H1 (cell line): ENCODE measurements at regions not wholly inside any gene's neighbourhood (a gene's known extent, or its start where the extent isn't known, plus 50 kb on each side); places are given as distances from the start of the nearest gene placed in this dataset.

Experiments
- CTCF ChIA-PET: fragments of 300-600 bp; sonication (Branson Sonifier 250); formaldehyde crosslinking; loops from one replicate; lab custom pipeline; 2021; ENCODE audit not compliant: partially characterized antibody; lab: Charles Lee
- POLR2A ChIA-PET: fragments of 300-600 bp; sonication (Branson Sonifier 250); formaldehyde crosslinking; loops from one replicate; lab custom pipeline; 2021; ENCODE audit warnings: inconsistent platforms; ENCODE audit not compliant: partially characterized antibody; lab: Charles Lee
- DNase-seq, 2 experiments: peaks; one replicate each; pipeline versions ENCODE4 v3.0.0 to v3.0.0-alpha.2; 2010 to 2022; ENCODE audit warnings: low spot score in 2 of 2, low read depth in 1 of 2, mixed read lengths in 1 of 2
- FAIRE-seq: peaks from 2 replicates; lab custom pipeline; 2011; peaks lifted over from hg19 to GRCh38; lab: Jason Lieb, UNC
- H2AFZ ChIP-seq: 2 replicates; pipeline ENCODE4 v1.8.1; 2012; ENCODE audit warnings: low read length, inconsistent platforms
- H2AK5ac ChIP-seq: 2 replicates; pipeline ENCODE4 v1.6.1; 2013; ENCODE audit warnings: low read depth, low read length
- H2BK120ac ChIP-seq: replicated peaks from 2 replicates; pipeline ENCODE3; 2013; ENCODE audit warnings: low read depth, low read length, inconsistent platforms
- H2BK12ac ChIP-seq: 2 replicates; pipeline ENCODE4 v1.6.1; 2013; ENCODE audit warnings: low read depth, low read length
- H2BK15ac ChIP-seq: 2 replicates; pipeline ENCODE4 v1.6.1; 2013; ENCODE audit warnings: low read length
- H2BK20ac ChIP-seq: 2 replicates; pipeline ENCODE4 v1.6.1; 2013; ENCODE audit warnings: low read length
- H2BK5ac ChIP-seq: 2 replicates; pipeline ENCODE4 v1.6.1; 2013; ENCODE audit warnings: low read depth, low read length
- H3K14ac ChIP-seq: 2 replicates; pipeline ENCODE4 v1.6.1; 2013; ENCODE audit warnings: inconsistent platforms; ENCODE audit not compliant: insufficient read length
- H3K18ac ChIP-seq: 2 replicates; pipeline ENCODE4 v1.6.1; 2013; ENCODE audit warnings: low read length; ENCODE audit errors: extremely low read depth
- H3K23ac ChIP-seq: 2 replicates; pipeline ENCODE4 v1.6.1; 2013; ENCODE audit warnings: inconsistent platforms; ENCODE audit not compliant: insufficient read length
- H3K23me2 ChIP-seq: 2 replicates; pipeline ENCODE4 v1.6.1; 2013; ENCODE audit warnings: low read depth, low read length
- H3K27ac ChIP-seq: 2 replicates; pipeline ENCODE4 v1.6.1; 2011; ENCODE audit warnings: low read depth, low read length, inconsistent platforms
- H3K27me3 ChIP-seq, 4 experiments: replicated peaks in 1 of 4; 1 replicate in 1 of 4; 2 replicates in 3 of 4; pipeline versions ENCODE4 v1.6.1 to v1.8.1; 2011 to 2013; ENCODE audit warnings: low read length in 3 of 4, mild to moderate bottlenecking in 3 of 4, inconsistent platforms in 2 of 4, mixed read lengths in 2 of 4, moderate library complexity in 1 of 4; ENCODE audit not compliant: control insufficient read depth in 3 of 4, insufficient read depth in 3 of 4; ENCODE audit errors: extremely low read depth in 1 of 4
- H3K36me3 ChIP-seq, 4 experiments: 2 replicates each; pipeline versions ENCODE4 v1.6.1 to v1.8.1; 2011 to 2013; ENCODE audit warnings: mild to moderate bottlenecking in 4 of 4, low read length in 3 of 4, moderate library complexity in 2 of 4, control low read depth in 1 of 4, inconsistent platforms in 1 of 4; ENCODE audit not compliant: insufficient read depth in 4 of 4, control insufficient read depth in 2 of 4
- H3K4ac ChIP-seq: replicated peaks from 2 replicates; pipeline ENCODE3; 2013; ENCODE audit warnings: low read length, low read depth, mixed read lengths, inconsistent platforms; ENCODE audit not compliant: insufficient read length
- H3K4me1 ChIP-seq, 4 experiments: replicated peaks in 1 of 4; 1 replicate in 1 of 4; 2 replicates in 3 of 4; pipeline versions ENCODE4 v1.6.1 to v1.8.1; 2011 to 2013; ENCODE audit warnings: low read length in 3 of 4, inconsistent platforms in 2 of 4, mixed read lengths in 1 of 4; ENCODE audit not compliant: insufficient read depth in 4 of 4, control insufficient read depth in 3 of 4
- H3K4me2 ChIP-seq, 2 experiments: 2 replicates each; pipeline versions ENCODE4 v1.6.1 to v1.8.1; 2011 to 2013; ENCODE audit warnings: low read depth in 2 of 2, low read length in 2 of 2, control low read depth in 1 of 2, inconsistent platforms in 1 of 2, mild to moderate bottlenecking in 1 of 2; ENCODE audit not compliant: insufficient read depth in 1 of 2
- H3K4me3 ChIP-seq, 4 experiments: fragments of 200-600, 300-600 bp in 1 of 4; sonication (generic), shearing (Covaris generic), sonication (Bioruptor Twin) in 1 of 4; 2 replicates each; pipeline versions ENCODE4 v1.5.1 to v1.8.1; 2011 to 2016; ENCODE audit warnings: low read length in 4 of 4, low read depth in 3 of 4, control low read depth in 2 of 4, inconsistent platforms in 2 of 4, mild to moderate bottlenecking in 2 of 4, mixed read lengths in 1 of 4, moderate library complexity in 1 of 4; ENCODE audit not compliant: insufficient read depth in 2 of 4; ENCODE audit errors: extremely low read depth in 1 of 4
- H3K56ac ChIP-seq: replicated peaks from 2 replicates; pipeline ENCODE3; 2013; ENCODE audit warnings: low read depth, mild to moderate bottlenecking, mixed read lengths, low read length, inconsistent platforms; ENCODE audit not compliant: insufficient read length
- H3K79me1 ChIP-seq: 2 replicates; pipeline ENCODE4 v1.6.1; 2013; ENCODE audit warnings: low read depth, low read length, control low read depth
- H3K79me2 ChIP-seq, 2 experiments: 2 replicates each; pipeline versions ENCODE4 v1.6.1 to v1.8.1; 2012 to 2013; ENCODE audit warnings: low read length in 2 of 2, mild to moderate bottlenecking in 2 of 2, inconsistent platforms in 1 of 2; ENCODE audit not compliant: insufficient read depth in 2 of 2, control insufficient read depth in 1 of 2
- H3K9ac ChIP-seq, 4 experiments: replicated peaks in 1 of 4; 1 replicate in 1 of 4; 2 replicates in 3 of 4; pipeline versions ENCODE4 v1.6.1 to v1.8.1; 2011 to 2013; ENCODE audit warnings: low read depth in 3 of 4, low read length in 3 of 4, control low read depth in 2 of 4, mild to moderate bottlenecking in 2 of 4, moderate library complexity in 2 of 4, inconsistent platforms in 1 of 4; ENCODE audit errors: extremely low read depth in 1 of 4
- H3K9me3 ChIP-seq, 2 experiments: 2 replicates each; pipeline versions ENCODE4 v1.6.1 to v1.8.1; 2012 to 2013; ENCODE audit warnings: mild to moderate bottlenecking in 2 of 2, moderate library complexity in 2 of 2, control low read depth in 1 of 2, inconsistent platforms in 1 of 2, low read depth in 1 of 2, low read length in 1 of 2, mixed read lengths in 1 of 2; ENCODE audit not compliant: insufficient read depth in 2 of 2
- H4K20me1 ChIP-seq, 2 experiments: replicated peaks in 1 of 2; 2 replicates each; pipeline versions ENCODE3 to v1.8.1; 2011 to 2013; ENCODE audit warnings: inconsistent platforms in 2 of 2, low read length in 2 of 2, mild to moderate bottlenecking in 1 of 2; ENCODE audit not compliant: insufficient read depth in 2 of 2, control insufficient read depth in 1 of 2
- H4K5ac ChIP-seq: 2 replicates; pipeline ENCODE4 v1.6.1; 2013; ENCODE audit warnings: low read length, low read depth, mixed read lengths, inconsistent platforms; ENCODE audit not compliant: insufficient read length
- H4K8ac ChIP-seq: 2 replicates; pipeline ENCODE4 v1.8.0; 2013; ENCODE audit warnings: mild to moderate bottlenecking, moderate library complexity, low read length, inconsistent platforms; ENCODE audit not compliant: insufficient read depth; ENCODE audit errors: extremely low read depth
- H4K91ac ChIP-seq: replicated peaks from 2 replicates; pipeline ENCODE3; 2013; ENCODE audit warnings: low read length, mixed read lengths, inconsistent platforms; ENCODE audit not compliant: insufficient read length
- E2F6 ChIP-seq: IDR thresholded peaks from 2 replicates; pipeline ENCODE4 v1.6.1; 2012; ENCODE audit warnings: inconsistent platforms
- KDM1A ChIP-seq: fragments of 200-600, 300-600 bp; sonication (generic); IDR thresholded peaks from 2 replicates; pipeline ENCODE4 v1.7.1; 2016; ENCODE audit warnings: mild to moderate bottlenecking, low read length, borderline replicate concordance
- KDM5A ChIP-seq: fragments of 200-600 bp; IDR thresholded peaks from 2 replicates; pipeline ENCODE4 v1.7.1; 2012; ENCODE audit warnings: mild to moderate bottlenecking, low read length, inconsistent platforms, mixed read lengths
- MAX ChIP-seq: IDR thresholded peaks from 2 replicates; pipeline ENCODE4 v1.6.1; 2012; ENCODE audit warnings: inconsistent platforms
- NRF1 ChIP-seq: IDR thresholded peaks from 2 replicates; pipeline ENCODE4 v1.6.1; 2011; ENCODE audit warnings: mild to moderate bottlenecking, low read depth, low read length, improper control_type of control experiment
- POLR2A ChIP-seq, 2 experiments: IDR thresholded peaks; 1 replicate in 1 of 2; 2 replicates in 1 of 2; pipeline ENCODE4 v1.6.1; 2011; ENCODE audit warnings: low read depth in 2 of 2, low read length in 2 of 2, mild to moderate bottlenecking in 2 of 2; ENCODE audit errors: control extremely low read depth in 1 of 2
- RBBP5 ChIP-seq: IDR thresholded peaks from 2 replicates; pipeline ENCODE4 v1.7.1; 2012; ENCODE audit warnings: low read depth, mild to moderate bottlenecking, inconsistent platforms, low read length, moderate library complexity, borderline replicate concordance
- WGBS, 2 experiments: shearing (Covaris generic) in 1 of 2; methylation state at CpG; one replicate each; pipeline versions ENCODE4 v1.1.6 to v1.1.7; 2013 to 2015; ENCODE audit warnings: low lambda C conversion rate in 2 of 2, mixed read lengths in 2 of 2, inconsistent platforms in 1 of 2, low coverage in 1 of 2, missing lambda C conversion rate in 1 of 2; ENCODE audit not compliant: insufficient replicate concordance in 2 of 2, insufficient coverage in 1 of 2, insufficient read length in 1 of 2; ENCODE audit errors: extremely low coverage in 1 of 2, missing lambda C conversion rate in 1 of 2; 5-methylcytosine and 5-hydroxymethylcytosine counted together

- CTCF ChIA-PET: interaction anchor here (0.7 kb wide), 1 partner anchor 289 kb away, joined by 3 read pairs; no protein-coding TSS in a partner anchor
- no peak for TF ChIP-seq MAX
- no peak for TF ChIP-seq KDM5A
- no peak for TF ChIP-seq NRF1
- TF ChIP-seq POLR2A (IDR thresholded peaks at IDR 0.05; ENCODE audit: control extremely low read depth in 1 of 2, low read depth in 2 of 2, low read length in 2 of 2): no peak
- no peak for TF ChIP-seq KDM1A
- no peak for TF ChIP-seq RBBP5
- no peak for TF ChIP-seq E2F6
Observed at GRCh38 chr2:199201539-199201938, 256.2 kb downstream of the SATB2 start.

More at GRCh38 chr2:199201539-199201938, 256.2 kb downstream of the SATB2 start:
- FAIRE-seq: no peak
- no peak overlapping the region for H3K9ac ChIP-seq
- H4K20me1 ChIP-seq: no peaks in the 10 kb centered on the region
- DNase-seq: no peak
- no peaks in the 10 kb centered on the region for H3K36me3 ChIP-seq
- H3K4me1 ChIP-seq: peaks cover 0 to 3% (median 0%) of the 10 kb centered on the region in 4 experiments; a peak in 1 of 7 replicates
- H2AFZ ChIP-seq: no peak overlapping the region
- no peak overlapping the region for H3K4me2 ChIP-seq
- no peak overlapping the region for H3K56ac ChIP-seq
- WGBS, 2 experiments: 94% methylated on average over 1 of the region's 1 CpG; no CpG with 5 or more reads in 1 of the 2 experiments
- no peak overlapping the region for H2AK5ac ChIP-seq
- no peak overlapping the region for H2BK5ac ChIP-seq
- no peak overlapping the region for H3K23ac ChIP-seq
- H3K79me1 ChIP-seq: no peaks in the 10 kb centered on the region
- no peak overlapping the region for H3K27ac ChIP-seq
- H3K4ac ChIP-seq: no peak overlapping the region
- POLR2A ChIA-PET: no interaction called here
- H3K23me2 ChIP-seq: 0 out of 2 replicates have a peak, but pooled peaks cover 1% of the 10 kb centered on the region
- H2BK20ac ChIP-seq: no peak overlapping the region
- no peaks in the 10 kb centered on the region for H3K27me3 ChIP-seq
- H2BK15ac ChIP-seq: no peak overlapping the region
- no peak overlapping the region for H3K14ac ChIP-seq
- H2BK12ac ChIP-seq: no peak overlapping the region
- no peak overlapping the region for H4K8ac ChIP-seq
- H3K9me3 ChIP-seq: no peaks in the 10 kb centered on the region
- H2BK120ac ChIP-seq: no peak overlapping the region
- H4K5ac ChIP-seq: no peak overlapping the region
- no peak overlapping the region for H3K4me3 ChIP-seq
- no peak overlapping the region for H3K18ac ChIP-seq
- no peaks in the 10 kb centered on the region for H3K79me2 ChIP-seq
- H4K91ac ChIP-seq: no peak overlapping the region
